ENCODE measurements at regions not wholly inside any gene's neighbourhood (a gene's known extent, or its start where the extent isn't known, plus 50 kb on each side); places are given as distances from the start of the nearest gene placed in this dataset.

DNA sequence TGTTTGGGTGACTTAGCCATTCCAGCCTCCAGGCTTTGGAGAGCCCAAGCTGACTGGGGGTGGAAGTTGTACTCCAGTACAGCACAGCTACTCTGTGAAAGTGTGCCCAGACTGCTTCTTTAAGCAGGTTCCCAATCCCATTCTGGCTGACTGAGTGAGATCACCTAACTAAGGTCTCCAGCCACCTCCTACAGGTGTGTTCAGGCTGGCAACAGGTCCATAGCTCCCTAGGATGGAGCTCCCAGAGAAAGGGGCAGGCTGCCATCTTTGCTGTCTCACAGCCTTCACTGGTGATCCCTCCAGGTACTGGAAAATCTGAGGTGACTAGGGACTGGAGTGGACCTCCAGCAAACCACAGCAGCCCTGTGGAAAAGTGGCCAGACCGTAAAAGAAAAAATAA lies 445.3 kb upstream of the KCNMB2 start:
- ChIA-PET CTCF (no interaction called here), POLR2A (ENCODE audit: unreplicated experiment) (no interaction called here)
- DNase-seq: no peak
- no peaks in the 10 kb centered on the region for H4K20me1 ChIP-seq (ENCODE audit: insufficient read depth)
- H3K4me1 ChIP-seq (replicated peaks; ENCODE audit: insufficient read depth): no peaks in the 10 kb centered on the region
- H3K79me2 ChIP-seq (ENCODE audit: low read depth): no peaks in the 10 kb centered on the region
- H3K36me3 ChIP-seq (ENCODE audit: low read depth): no peaks in the 10 kb centered on the region
- no peak overlapping the region for H3K27ac ChIP-seq
- no peak for TF ChIP-seq EZH2 (IDR thresholded peaks at IDR 0.05; ENCODE audit: low read depth)
- no peaks in the 10 kb centered on the region for H3K27me3 ChIP-seq (ENCODE audit: insufficient read depth, low read depth)
- H2AFZ ChIP-seq: no peak overlapping the region
- no peak overlapping the region for H3K4me2 ChIP-seq
- no peak overlapping the region for H3K4me3 ChIP-seq
- intact Hi-C loops (cut with micrococcal nuclease; ENCODE audit: unreplicated experiment): no loop called here
- no TSS peak for BruUV-seq (replicated peaks)
- H3F3A ChIP-seq (ENCODE audit: insufficient read depth, low read depth): no peaks in the 10 kb centered on the region
- H3K9me3 ChIP-seq (ENCODE audit: insufficient read depth, low read depth): peaks cover 9% of the 10 kb centered on the region; the same call in 1 of the 2 replicates
- H3K9me2 ChIP-seq (ENCODE audit: insufficient read depth): no peaks in the 10 kb centered on the region

DNA sequence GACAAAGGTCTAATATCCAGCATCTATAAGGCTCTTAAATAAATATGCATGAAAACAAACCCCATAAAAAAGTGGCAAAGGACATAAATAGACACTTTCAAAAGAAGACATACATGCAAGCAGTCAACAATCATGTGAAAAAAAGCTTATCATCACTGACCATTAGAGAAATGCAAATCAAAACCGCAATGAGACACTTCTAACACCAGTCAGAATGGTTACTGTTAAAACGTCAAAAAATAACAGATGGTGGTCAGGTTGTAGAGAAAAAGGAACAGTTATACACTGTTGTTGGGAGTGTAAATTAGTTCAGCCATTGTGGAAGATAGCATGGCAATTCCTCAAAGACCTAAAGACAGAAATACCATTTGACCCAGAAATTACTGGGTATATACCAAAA lies 440.7 kb upstream of the KCNMB2 start:
- no peak overlapping the region for H2AFZ ChIP-seq
- H4K20me1 ChIP-seq (ENCODE audit: insufficient read depth): no peaks in the 10 kb centered on the region
- H3K9me3 ChIP-seq (ENCODE audit: insufficient read depth, low read depth): peaks cover 9% of the 10 kb centered on the region; the same call in 1 of the 2 replicates
- no peaks in the 10 kb centered on the region for H3K79me2 ChIP-seq (ENCODE audit: low read depth)
- ChIA-PET CTCF (no interaction called here), POLR2A (ENCODE audit: unreplicated experiment) (no interaction called here)
- intact Hi-C loops (cut with micrococcal nuclease; ENCODE audit: unreplicated experiment): no loop called here
- H3K9me2 ChIP-seq (ENCODE audit: insufficient read depth): no peaks in the 10 kb centered on the region
- no TSS peak for BruUV-seq (replicated peaks)
- TF ChIP-seq, protein P1, sequence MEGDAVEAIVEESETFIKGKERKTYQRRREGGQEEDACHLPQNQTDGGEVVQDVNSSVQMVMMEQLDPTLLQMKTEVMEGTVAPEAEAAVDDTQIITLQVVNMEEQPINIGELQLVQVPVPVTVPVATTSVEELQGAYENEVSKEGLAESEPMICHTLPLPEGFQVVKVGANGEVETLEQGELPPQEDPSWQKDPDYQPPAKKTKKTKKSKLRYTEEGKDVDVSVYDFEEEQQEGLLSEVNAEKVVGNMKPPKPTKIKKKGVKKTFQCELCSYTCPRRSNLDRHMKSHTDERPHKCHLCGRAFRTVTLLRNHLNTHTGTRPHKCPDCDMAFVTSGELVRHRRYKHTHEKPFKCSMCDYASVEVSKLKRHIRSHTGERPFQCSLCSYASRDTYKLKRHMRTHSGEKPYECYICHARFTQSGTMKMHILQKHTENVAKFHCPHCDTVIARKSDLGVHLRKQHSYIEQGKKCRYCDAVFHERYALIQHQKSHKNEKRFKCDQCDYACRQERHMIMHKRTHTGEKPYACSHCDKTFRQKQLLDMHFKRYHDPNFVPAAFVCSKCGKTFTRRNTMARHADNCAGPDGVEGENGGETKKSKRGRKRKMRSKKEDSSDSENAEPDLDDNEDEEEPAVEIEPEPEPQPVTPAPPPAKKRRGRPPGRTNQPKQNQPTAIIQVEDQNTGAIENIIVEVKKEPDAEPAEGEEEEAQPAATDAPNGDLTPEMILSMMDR (conservative IDR thresholded peaks at IDR 0.05): no peak
- no peak for TF ChIP-seq EZH2 (IDR thresholded peaks at IDR 0.05; ENCODE audit: low read depth)
- H3K4me2 ChIP-seq: no peak overlapping the region
- DNase-seq: no peak
- H3F3A ChIP-seq (ENCODE audit: insufficient read depth, low read depth): no peaks in the 10 kb centered on the region
- no peaks in the 10 kb centered on the region for H3K27me3 ChIP-seq (ENCODE audit: insufficient read depth, low read depth)
- no peak overlapping the region for H3K4me3 ChIP-seq
- H3K27ac ChIP-seq: no peak overlapping the region
- H3K4me1 ChIP-seq (replicated peaks; ENCODE audit: insufficient read depth): no peaks in the 10 kb centered on the region
- H3K36me3 ChIP-seq (ENCODE audit: low read depth): no peaks in the 10 kb centered on the region

DNA sequence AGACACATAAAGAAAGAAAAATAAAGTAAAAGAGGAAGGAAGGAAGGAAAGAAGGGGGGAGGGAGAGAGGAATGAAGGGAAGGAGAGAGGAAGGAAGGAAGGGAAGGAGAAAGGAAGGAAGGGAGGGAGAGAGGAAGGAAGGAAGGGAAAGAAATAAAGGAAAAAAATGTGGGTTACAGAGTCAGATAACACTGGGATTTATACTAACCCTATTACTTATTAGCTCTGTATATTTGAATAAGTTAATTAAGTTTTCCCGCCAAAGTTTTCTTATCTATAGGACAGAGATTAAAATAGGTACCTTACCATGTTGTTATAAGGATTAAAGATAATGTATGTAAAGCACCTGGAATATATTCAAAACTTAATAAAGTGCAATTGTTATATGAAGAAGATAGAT lies 439.3 kb upstream of the KCNMB2 start:
- Histone ChIP-seq H3K27ac (no peak overlapping the region), H3K4me1 (replicated peaks; ENCODE audit: insufficient read depth) (no peaks in the 10 kb centered on the region), H3F3A (ENCODE audit: insufficient read depth, low read depth) (no peaks in the 10 kb centered on the region), H3K79me2 (ENCODE audit: low read depth) (no peaks in the 10 kb centered on the region), H3K4me2 (no peak overlapping the region), H3K36me3 (ENCODE audit: low read depth) (no peaks in the 10 kb centered on the region), H3K27me3 (ENCODE audit: insufficient read depth, low read depth) (no peaks in the 10 kb centered on the region), H2AFZ (no peak overlapping the region), H4K20me1 (ENCODE audit: insufficient read depth) (no peaks in the 10 kb centered on the region), H3K9me3 (ENCODE audit: insufficient read depth, low read depth) (peaks cover 9% of the 10 kb centered on the region; the same call in 1 of the 2 replicates), H3K4me3 (no peak overlapping the region), H3K9me2 (ENCODE audit: insufficient read depth) (no peaks in the 10 kb centered on the region)
- TF ChIP-seq, protein P1 (conservative IDR thresholded peaks at IDR 0.05): no peak
- no peak for TF ChIP-seq EZH2 (IDR thresholded peaks at IDR 0.05; ENCODE audit: low read depth)
- CTCF ChIA-PET: no interaction called here
- POLR2A ChIA-PET (ENCODE audit: unreplicated experiment): no interaction called here
- no TSS peak for BruUV-seq (replicated peaks)
- DNase-seq: no peak
- intact Hi-C loops (cut with micrococcal nuclease; ENCODE audit: unreplicated experiment): no loop called here

DNA sequence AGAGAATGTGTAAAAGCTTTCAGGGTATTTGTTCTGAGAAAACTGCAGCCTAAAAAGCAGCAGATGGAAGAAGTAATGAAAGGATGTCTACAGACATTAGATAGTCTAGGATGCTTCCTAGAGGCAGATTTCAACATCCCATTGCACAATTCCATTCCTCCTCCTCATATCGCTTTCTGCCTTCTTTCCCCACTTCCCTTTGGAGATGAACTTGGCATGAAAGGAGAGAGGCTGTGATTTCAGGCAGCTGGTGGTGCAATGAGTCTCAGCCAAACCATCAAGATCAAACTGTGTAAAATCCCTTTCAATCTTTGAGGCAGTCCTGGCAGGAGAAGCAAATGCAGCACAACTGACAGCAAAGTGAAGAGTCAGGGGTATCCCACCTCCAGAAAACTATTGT lies 438.7 kb upstream of the KCNMB2 start:
- no peak overlapping the region for H3K27ac ChIP-seq
- H3K4me2 ChIP-seq: no peak overlapping the region
- H3K27me3 ChIP-seq (ENCODE audit: insufficient read depth, low read depth): no peaks in the 10 kb centered on the region
- no peaks in the 10 kb centered on the region for H4K20me1 ChIP-seq (ENCODE audit: insufficient read depth)
- H3K4me3 ChIP-seq: no peak overlapping the region
- ChIA-PET CTCF (no interaction called here), POLR2A (ENCODE audit: unreplicated experiment) (no interaction called here)
- H3K4me1 ChIP-seq (replicated peaks; ENCODE audit: insufficient read depth): no peaks in the 10 kb centered on the region
- no peaks in the 10 kb centered on the region for H3K36me3 ChIP-seq (ENCODE audit: low read depth)
- no peak for TF ChIP-seq EZH2 (IDR thresholded peaks at IDR 0.05; ENCODE audit: low read depth)
- TF ChIP-seq, protein P1 (conservative IDR thresholded peaks at IDR 0.05): no peak
- peaks cover 9% of the 10 kb centered on the region; the same call in 1 of the 2 replicates for H3K9me3 ChIP-seq (ENCODE audit: insufficient read depth, low read depth)
- no TSS peak for BruUV-seq (replicated peaks)
- no peaks in the 10 kb centered on the region for H3K9me2 ChIP-seq (ENCODE audit: insufficient read depth)
- no peaks in the 10 kb centered on the region for H3F3A ChIP-seq (ENCODE audit: insufficient read depth, low read depth)
- no peak for DNase-seq
- no peaks in the 10 kb centered on the region for H3K79me2 ChIP-seq (ENCODE audit: low read depth)
- H2AFZ ChIP-seq: no peak overlapping the region; the same call in 1 of the 2 replicates
- intact Hi-C loops (cut with micrococcal nuclease; ENCODE audit: unreplicated experiment): no loop called here

All from PC-9 (cell line).